ENCODE measurements at regions not wholly inside any gene's neighbourhood (a gene's known extent, or its start where the extent isn't known, plus 50 kb on each side); places are given as distances from the start of the nearest gene placed in this dataset.

GRCh38 chr4:130851107-130851506 lies 1755.2 kb downstream of the C4orf33 start:
- intact Hi-C loops (cut with micrococcal nuclease): no loop called here
- no peaks in the 10 kb centered on the region for H3K36me3 Mint-ChIP-seq

GRCh38 chr4:130851932-130852331 lies 1756.0 kb downstream of the C4orf33 start:
- Histone ChIP-seq H3K9me3 (replicated peaks in 1 of 2; ENCODE audit: control insufficient read depth in 1 of 2, insufficient read depth in 1 of 2, low read length in 2 of 2) (peaks cover 0 to 13% of the 10 kb centered on the region in 2 donors), H3K4me1 (ENCODE audit: control insufficient read depth in 1 of 2, insufficient read depth in 2 of 2, low read length in 2 of 2) (no peaks in the 10 kb centered on the region), H3K27me3 (ENCODE audit: control insufficient read depth in 2 of 2, insufficient read depth in 2 of 2, low read length in 2 of 2) (no peaks in the 10 kb centered on the region), H4K20me1 (ENCODE audit: insufficient read depth, low read length) (no peaks in the 10 kb centered on the region), H3K4me2 (replicated peaks; ENCODE audit: extremely low read depth, low read length, poor library complexity, severe bottlenecking) (no peak overlapping the region), H3K79me2 (ENCODE audit: insufficient read depth, low read length) (no peaks in the 10 kb centered on the region), H3K27ac (ENCODE audit: low read depth in 1 of 2, low read length in 2 of 2) (no peak overlapping the region), H2AFZ (ENCODE audit: insufficient read depth, low read depth, low read length, poor library complexity, severe bottlenecking) (no peak overlapping the region), H3K36me3 (replicated peaks in 1 of 2; ENCODE audit: control insufficient read depth in 1 of 2, insufficient read depth in 2 of 2, low read length in 2 of 2) (no peaks in the 10 kb centered on the region), H3K4me3 (replicated peaks in 1 of 3; ENCODE audit: low read depth in 2 of 3, low read length in 3 of 3) (no peak overlapping the region), H3K9ac (ENCODE audit: insufficient read depth, low read length, poor library complexity, severe bottlenecking) (no peak overlapping the region)
- WGBS (ENCODE audit: insufficient coverage): 91% methylated on average over 2 of the region's 3 CpGs
- TF ChIP-seq, protein P1, sequence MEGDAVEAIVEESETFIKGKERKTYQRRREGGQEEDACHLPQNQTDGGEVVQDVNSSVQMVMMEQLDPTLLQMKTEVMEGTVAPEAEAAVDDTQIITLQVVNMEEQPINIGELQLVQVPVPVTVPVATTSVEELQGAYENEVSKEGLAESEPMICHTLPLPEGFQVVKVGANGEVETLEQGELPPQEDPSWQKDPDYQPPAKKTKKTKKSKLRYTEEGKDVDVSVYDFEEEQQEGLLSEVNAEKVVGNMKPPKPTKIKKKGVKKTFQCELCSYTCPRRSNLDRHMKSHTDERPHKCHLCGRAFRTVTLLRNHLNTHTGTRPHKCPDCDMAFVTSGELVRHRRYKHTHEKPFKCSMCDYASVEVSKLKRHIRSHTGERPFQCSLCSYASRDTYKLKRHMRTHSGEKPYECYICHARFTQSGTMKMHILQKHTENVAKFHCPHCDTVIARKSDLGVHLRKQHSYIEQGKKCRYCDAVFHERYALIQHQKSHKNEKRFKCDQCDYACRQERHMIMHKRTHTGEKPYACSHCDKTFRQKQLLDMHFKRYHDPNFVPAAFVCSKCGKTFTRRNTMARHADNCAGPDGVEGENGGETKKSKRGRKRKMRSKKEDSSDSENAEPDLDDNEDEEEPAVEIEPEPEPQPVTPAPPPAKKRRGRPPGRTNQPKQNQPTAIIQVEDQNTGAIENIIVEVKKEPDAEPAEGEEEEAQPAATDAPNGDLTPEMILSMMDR (IDR thresholded peaks at IDR 0.05): no peak
- H3K4me1 Mint-ChIP-seq: no peaks in the 10 kb centered on the region
- peaks cover under 1 to 13% (median 2%) of the 10 kb centered on the region in 7 donors for H3K9me3 Mint-ChIP-seq
- intact Hi-C loops (cut with micrococcal nuclease): no loop called here
- H3K27me3 Mint-ChIP-seq (ENCODE audit: low read depth in 3 of 3): no peaks in the 10 kb centered on the region
- no peaks in the 10 kb centered on the region for H3K36me3 Mint-ChIP-seq
- DNase-seq: no peak
- no peak overlapping the region for H3K4me3 Mint-ChIP-seq
- no peak overlapping the region for H3K27ac Mint-ChIP-seq

More at GRCh38 chr4:130851107-130851506, 1755.2 kb downstream of the C4orf33 start:
- Histone ChIP-seq H3K27ac (ENCODE audit: low read depth in 1 of 2, low read length in 2 of 2) (no peak overlapping the region), H3K9ac (ENCODE audit: insufficient read depth, low read length, poor library complexity, severe bottlenecking) (no peak overlapping the region), H3K79me2 (ENCODE audit: insufficient read depth, low read length) (no peaks in the 10 kb centered on the region), H3K36me3 (replicated peaks in 1 of 2; ENCODE audit: control insufficient read depth in 1 of 2, insufficient read depth in 2 of 2, low read length in 2 of 2) (no peaks in the 10 kb centered on the region), H3K27me3 (ENCODE audit: control insufficient read depth in 2 of 2, insufficient read depth in 2 of 2, low read length in 2 of 2) (no peaks in the 10 kb centered on the region), H4K20me1 (ENCODE audit: insufficient read depth, low read length) (no peaks in the 10 kb centered on the region), H3K4me2 (replicated peaks; ENCODE audit: extremely low read depth, low read length, poor library complexity, severe bottlenecking) (no peak overlapping the region), H3K9me3 (replicated peaks in 1 of 2; ENCODE audit: control insufficient read depth in 1 of 2, insufficient read depth in 1 of 2, low read length in 2 of 2) (peaks cover 0 to 13% of the 10 kb centered on the region in 2 donors), H2AFZ (ENCODE audit: insufficient read depth, low read depth, low read length, poor library complexity, severe bottlenecking) (no peak overlapping the region), H3K4me3 (replicated peaks in 1 of 3; ENCODE audit: low read depth in 2 of 3, low read length in 3 of 3) (no peak overlapping the region), H3K4me1 (ENCODE audit: control insufficient read depth in 1 of 2, insufficient read depth in 2 of 2, low read length in 2 of 2) (no peaks in the 10 kb centered on the region)
- Mint-ChIP-seq H3K4me1 (no peaks in the 10 kb centered on the region), H3K4me3 (no peak overlapping the region), H3K9me3 (peaks cover 2 to 13% (median 4%) of the 10 kb centered on the region in 7 donors), H3K27me3 (ENCODE audit: low read depth in 3 of 3) (no peaks in the 10 kb centered on the region), H3K27ac (no peak overlapping the region)
- TF ChIP-seq, protein P1 (IDR thresholded peaks at IDR 0.05): no peak
- no peak for DNase-seq
- WGBS (ENCODE audit: insufficient coverage): 100% methylated on average over 1 of the region's 2 CpGs
